Stimulated activated CD4-positive, alpha-beta T cell treated with anti-CD3 and anti-CD28 coated beads, Interleukin-2, amount 100 ng/mL, for 4 hours (primary cell): ENCODE measurements at regions not wholly inside any gene's neighbourhood (a gene's known extent, or its start where the extent isn't known, plus 50 kb on each side); places are given as distances from the start of the nearest gene placed in this dataset.
"Not testable (repeated sequence)": the region's sequence is repeated elsewhere in the genome, so short reads cannot be mapped to it uniquely, and the experiment has no call there.

Experiments
- DNase-seq: peaks from one replicate; pipeline ENCODE4 v3.0.0-alpha.2; 2020; ENCODE audit warnings: low read depth

GRCh38 chrX:134045372-134045771, 60.0 kb upstream of the GPC3 start:
- not testable (repeated sequence) for DNase-seq

- DNase-seq, result not testable (repeated sequence)
Measured at GRCh38 chrX:134067107-134067506, 81.7 kb upstream of the GPC3 start.

- DNase-seq, result not testable (repeated sequence)
Measured at GRCh38 chrX:134071899-134072298, 86.5 kb upstream of the GPC3 start.

GRCh38 chrX:134073341-134073740, 87.9 kb upstream of the GPC3 start:
- DNase-seq, result no peak

- DNase-seq, result no peak
Measured at GRCh38 chrX:134074151-134074550, 88.8 kb upstream of the GPC3 start.

- DNase-seq, result no peak
Measured at GRCh38 chrX:134075894-134076718, 90.7 kb upstream of the GPC3 start.

GRCh38 chrX:134095366-134095765, 110.0 kb upstream of the GPC3 start:
- no peak for DNase-seq

- no peak for DNase-seq
Measured at GRCh38 chrX:134101636-134102035, 116.2 kb upstream of the GPC3 start.

GRCh38 chrX:134115270-134115669, 121.7 kb upstream of the CCDC160 start:
- DNase-seq, result no peak

- no peak for DNase-seq
Measured at GRCh38 chrX:134137341-134137740, 99.6 kb upstream of the CCDC160 start.

- DNase-seq, result no peak
Measured at GRCh38 chrX:134139090-134139489, 97.9 kb upstream of the CCDC160 start.

- no peak for DNase-seq
Measured at GRCh38 chrX:134144231-134144630, 92.8 kb upstream of the CCDC160 start.

GRCh38 chrX:134146493-134146892, 90.5 kb upstream of the CCDC160 start:
- no peak for DNase-seq

- no peak for DNase-seq
Measured at GRCh38 chrX:134148172-134148692, 88.8 kb upstream of the CCDC160 start.

- DNase-seq, result no peak
Measured at GRCh38 chrX:134158821-134159512, 78.0 kb upstream of the CCDC160 start.

GRCh38 chrX:134161162-134161561, 75.8 kb upstream of the CCDC160 start:
- DNase-seq, result no peak

GRCh38 chrX:134162032-134162431, 75.0 kb upstream of the CCDC160 start:
- DNase-seq, result no peak

- no peak for DNase-seq
Measured at GRCh38 chrX:134163836-134164235, 73.1 kb upstream of the CCDC160 start.

GRCh38 chrX:134167591-134168203, 69.3 kb upstream of the CCDC160 start:
- DNase-seq, result no peak

GRCh38 chrX:134171661-134172587, 65.1 kb upstream of the CCDC160 start:
- peak; percentile 22 for DNase-seq

- DNase-seq, result peak; percentile 46
Measured at GRCh38 chrX:134172588-134173259, 64.3 kb upstream of the CCDC160 start.
